ENCODE measurements at regions not wholly inside any gene's neighbourhood (a gene's known extent, or its start where the extent isn't known, plus 50 kb on each side); places are given as distances from the start of the nearest gene placed in this dataset.

DNA sequence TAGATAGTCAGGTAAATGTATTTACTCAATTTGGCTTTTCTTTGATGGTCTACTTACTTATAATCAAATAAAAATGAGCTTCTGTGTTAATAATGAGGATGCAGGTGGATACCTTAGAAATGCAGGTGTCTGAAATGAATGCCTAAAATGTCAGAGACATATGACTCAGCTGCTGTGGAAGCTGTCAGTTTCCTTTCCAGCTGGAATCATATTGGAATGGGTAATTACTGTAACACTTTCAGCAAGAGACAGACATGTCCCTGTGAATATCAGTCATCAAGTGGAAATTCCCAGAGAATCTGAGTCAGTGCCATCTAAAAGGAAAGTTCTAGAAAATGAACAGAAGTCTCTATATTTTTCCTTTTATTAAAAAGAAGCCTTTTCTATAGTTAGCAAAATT lies 783.0 kb upstream of the AADAT start:
- Histone ChIP-seq H3K79me2 (ENCODE audit: insufficient read depth, low read length) (no peaks in the 10 kb centered on the region), H3K9me2 (ENCODE audit: low read depth, low read length) (no peaks in the 10 kb centered on the region), H3K36me3 (ENCODE audit: insufficient read depth, low read length) (no peaks in the 10 kb centered on the region), H3K27ac (ENCODE audit: low read depth, low read length, poor library complexity, severe bottlenecking) (no peak overlapping the region), H4K20me1 (ENCODE audit: insufficient read depth, low read length) (no peaks in the 10 kb centered on the region), H3K9ac (ENCODE audit: low read length) (no peak overlapping the region), H3K9me3 (ENCODE audit: low read length) (no peaks in the 10 kb centered on the region), H3K27me3 (ENCODE audit: insufficient read depth, low read length) (no peaks in the 10 kb centered on the region), H3K4me1 (ENCODE audit: insufficient read depth, low read length, severe bottlenecking) (no peaks in the 10 kb centered on the region), H3K4me3 (ENCODE audit: low read depth, low read length, poor library complexity, severe bottlenecking) (no peak overlapping the region), H3F3A (ENCODE audit: insufficient read depth, low read length) (no peaks in the 10 kb centered on the region), H3K4me2 (ENCODE audit: low read length) (no peak overlapping the region), H2AFZ (ENCODE audit: low read length) (no peak overlapping the region)
- TF ChIP-seq EZH2 (IDR thresholded peaks at IDR 0.05; ENCODE audit: borderline replicate concordance, low read length) (no peak), CTCF (IDR thresholded peaks at IDR 0.05; ENCODE audit: low read length) (no peak)

DNA sequence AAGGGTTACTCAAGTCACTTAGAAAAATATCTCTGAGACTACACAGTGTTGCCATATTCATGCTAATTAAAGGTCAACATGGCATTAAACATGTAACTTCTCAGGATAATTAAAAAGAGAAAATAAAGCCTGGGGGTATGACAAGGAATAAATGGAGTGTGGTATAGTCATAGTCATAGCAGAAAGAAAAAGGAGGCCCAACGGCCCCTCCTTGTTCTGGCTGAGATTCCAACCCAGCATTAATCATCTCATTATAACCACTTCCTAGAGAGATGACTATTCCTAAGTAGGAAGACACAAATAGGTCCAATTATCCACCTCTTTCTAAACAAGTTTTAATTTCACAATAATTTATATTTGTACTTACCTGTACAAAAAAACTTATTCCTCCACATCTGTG lies 778.4 kb upstream of the AADAT start:
- TF ChIP-seq CTCF (IDR thresholded peaks at IDR 0.05; ENCODE audit: low read length) = no peak
- no peak for TF ChIP-seq EZH2 (IDR thresholded peaks at IDR 0.05; ENCODE audit: borderline replicate concordance, low read length)
- Histone ChIP-seq H2AFZ (ENCODE audit: low read length) (no peak overlapping the region), H3K27me3 (ENCODE audit: insufficient read depth, low read length) (no peaks in the 10 kb centered on the region), H3K9me2 (ENCODE audit: low read depth, low read length) (no peaks in the 10 kb centered on the region), H3K36me3 (ENCODE audit: insufficient read depth, low read length) (no peaks in the 10 kb centered on the region), H4K20me1 (ENCODE audit: insufficient read depth, low read length) (no peaks in the 10 kb centered on the region), H3K27ac (ENCODE audit: low read depth, low read length, poor library complexity, severe bottlenecking) (no peak overlapping the region), H3K4me1 (ENCODE audit: insufficient read depth, low read length, severe bottlenecking) (no peaks in the 10 kb centered on the region), H3K9me3 (ENCODE audit: low read length) (no peaks in the 10 kb centered on the region), H3K9ac (ENCODE audit: low read length) (no peak overlapping the region), H3K4me2 (ENCODE audit: low read length) (no peak overlapping the region), H3K4me3 (ENCODE audit: low read depth, low read length, poor library complexity, severe bottlenecking) (no peak overlapping the region), H3K79me2 (ENCODE audit: insufficient read depth, low read length) (no peaks in the 10 kb centered on the region), H3F3A (ENCODE audit: insufficient read depth, low read length) (no peaks in the 10 kb centered on the region)

DNA sequence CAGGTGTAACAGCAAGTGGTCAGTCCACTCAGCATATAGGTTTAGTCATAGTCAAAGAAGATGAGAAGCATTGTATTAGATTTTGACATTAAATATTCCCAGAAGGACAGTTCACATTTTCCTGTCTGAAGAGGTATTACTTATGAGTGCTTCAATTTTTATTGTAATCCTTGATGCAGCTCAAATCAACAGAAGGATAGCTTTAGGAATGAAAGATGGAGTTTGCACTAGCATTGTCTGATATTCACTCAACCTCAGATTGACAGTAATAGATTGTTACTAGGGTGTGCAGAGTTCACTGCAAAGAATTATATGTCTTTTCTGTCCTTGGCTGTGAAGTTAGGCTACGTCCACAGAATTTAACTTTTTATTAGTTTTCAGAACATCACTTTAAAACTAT lies 764.3 kb upstream of the AADAT start:
- Histone ChIP-seq H3K4me3 (ENCODE audit: low read depth, low read length, poor library complexity, severe bottlenecking) (no peak overlapping the region), H3K4me2 (ENCODE audit: low read length) (no peak overlapping the region), H4K20me1 (ENCODE audit: insufficient read depth, low read length) (no peaks in the 10 kb centered on the region), H3K79me2 (ENCODE audit: insufficient read depth, low read length) (no peaks in the 10 kb centered on the region), H3K9me3 (ENCODE audit: low read length) (no peaks in the 10 kb centered on the region), H3K9ac (ENCODE audit: low read length) (no peak overlapping the region), H3K4me1 (ENCODE audit: insufficient read depth, low read length, severe bottlenecking) (no peaks in the 10 kb centered on the region), H3F3A (ENCODE audit: insufficient read depth, low read length) (no peaks in the 10 kb centered on the region), H3K27ac (ENCODE audit: low read depth, low read length, poor library complexity, severe bottlenecking) (no peak overlapping the region), H2AFZ (ENCODE audit: low read length) (no peak overlapping the region), H3K9me2 (ENCODE audit: low read depth, low read length) (no peaks in the 10 kb centered on the region), H3K27me3 (ENCODE audit: insufficient read depth, low read length) (no peaks in the 10 kb centered on the region), H3K36me3 (ENCODE audit: insufficient read depth, low read length) (no peaks in the 10 kb centered on the region)
- TF ChIP-seq CTCF (IDR thresholded peaks at IDR 0.05; ENCODE audit: low read length) (no peak), EZH2 (IDR thresholded peaks at IDR 0.05; ENCODE audit: borderline replicate concordance, low read length) (no peak)

Measured in OCI-LY1 (cell line).